GM18951 (cell line): ENCODE measurements at regions not wholly inside any gene's neighbourhood (a gene's known extent, or its start where the extent isn't known, plus 50 kb on each side); places are given as distances from the start of the nearest gene placed in this dataset.

Experiments used
- POLR2A ChIP-seq: IDR thresholded peaks from 4 replicates; pipeline ENCODE4 v1.6.1; 2011; ENCODE audit warnings: mild to moderate bottlenecking; ENCODE audit not compliant: insufficient read length, insufficient read depth; ENCODE audit errors: extremely low read depth
- in situ Hi-C: fragments of 300-500 bp; cut with MboI; formaldehyde crosslinking; loops from one replicate; pipeline ENCODE4 v1.12.0; 2022; ENCODE audit warnings: low sequenced_read_pairs, mixed read lengths, inconsistent platforms; ENCODE audit not compliant: unreplicated experiment

DNA sequence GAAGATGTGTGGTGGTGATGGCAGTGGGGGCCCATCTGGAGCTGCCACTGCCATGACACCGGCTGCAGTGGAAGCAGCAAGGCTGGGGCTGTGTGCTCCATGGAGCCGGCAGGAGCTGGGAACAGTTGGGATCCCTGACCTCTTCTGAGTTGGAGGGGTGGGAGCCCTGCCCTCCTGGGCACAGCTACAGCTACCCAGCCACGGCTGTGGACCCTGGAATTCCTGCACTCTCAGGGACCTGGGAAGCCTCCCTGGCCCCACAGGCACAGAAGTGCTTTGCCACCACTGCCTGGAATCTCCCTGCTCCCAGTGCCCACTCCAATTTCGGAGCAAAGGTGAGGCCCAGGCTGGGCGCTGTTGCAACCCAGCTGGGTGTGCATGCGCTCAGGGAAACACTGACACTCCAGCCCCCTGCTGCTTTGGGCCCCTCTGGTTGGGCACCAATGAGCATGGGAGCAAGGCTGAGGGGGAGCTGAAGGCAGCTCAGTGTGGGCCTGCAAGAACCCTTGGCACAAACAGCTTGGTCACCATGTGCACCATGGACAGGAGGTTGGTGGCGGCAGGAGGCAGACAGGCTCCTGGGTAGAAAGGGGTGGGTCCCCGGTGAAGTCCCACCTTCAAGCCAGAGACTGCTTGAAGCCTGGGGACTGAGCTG is 817.6 kb downstream of the KCNT2 start:
- in situ Hi-C loops = no loop called here

GRCh38 chr1:195789321-195789720 is 818.9 kb downstream of the KCNT2 start:
- in situ Hi-C loops = no loop called here

More for the DNA sequence above, 817.6 kb downstream of the KCNT2 start:
- TF ChIP-seq POLR2A = no peak

DNA sequence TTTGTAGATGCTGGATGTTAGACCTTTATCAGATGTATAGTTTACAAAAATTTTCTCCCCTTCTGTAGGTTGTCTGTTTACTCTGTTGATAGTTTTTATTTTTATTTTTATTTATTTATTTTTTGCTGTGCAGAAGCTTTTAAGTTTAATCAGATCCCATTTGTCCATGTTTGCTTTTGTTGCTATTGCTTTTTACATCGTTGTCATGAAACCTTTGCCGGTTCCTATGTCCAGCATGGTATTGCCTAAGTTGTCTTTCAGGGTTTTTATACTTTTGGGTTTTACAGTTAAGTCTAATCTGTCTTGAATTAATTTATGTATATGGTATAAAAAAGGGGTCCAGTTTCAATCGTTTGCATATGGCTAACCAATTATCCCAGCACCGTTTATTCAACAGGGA is 819.5 kb downstream of the KCNT2 start:
- in situ Hi-C loops = no loop called here
- TF ChIP-seq POLR2A = no peak

More at GRCh38 chr1:195789321-195789720, 818.9 kb downstream of the KCNT2 start:
- TF ChIP-seq POLR2A = no peak

- no peak for TF ChIP-seq POLR2A
These were observed 822.4 kb downstream of the KCNT2 start for GRCh38 chr1:195785830-195786229.

DNA sequence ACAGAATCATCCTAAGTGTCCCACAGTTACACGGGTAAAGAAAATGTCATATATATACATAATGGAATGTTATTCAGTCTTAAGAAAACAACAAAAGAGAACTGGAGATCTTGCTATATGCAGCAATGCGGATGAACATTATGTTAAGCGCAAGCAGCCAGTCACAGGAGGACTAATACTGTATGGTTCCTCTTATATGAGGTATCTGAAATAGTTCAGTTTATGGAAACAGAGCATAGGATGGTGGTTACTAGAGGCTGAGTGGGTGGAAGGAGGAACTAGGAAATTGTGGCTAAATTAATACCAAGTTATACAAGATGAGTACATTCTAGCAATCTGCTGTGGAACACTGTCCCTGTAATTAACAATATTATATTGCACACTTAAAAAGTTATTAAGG is 834.3 kb downstream of the KCNT2 start:
- no peak for TF ChIP-seq POLR2A
- in situ Hi-C loops = no loop called here

More at GRCh38 chr1:195785830-195786229, 822.4 kb downstream of the KCNT2 start:
- in situ Hi-C loops = no loop called here

GRCh38 chr1:195769461-195769860 is 838.8 kb downstream of the KCNT2 start:
- no peak for TF ChIP-seq POLR2A
- in situ Hi-C loops = no loop called here

GRCh38 chr1:195768936-195769335 is 839.3 kb downstream of the KCNT2 start:
- no peak for TF ChIP-seq POLR2A
- in situ Hi-C loops = no loop called here

DNA sequence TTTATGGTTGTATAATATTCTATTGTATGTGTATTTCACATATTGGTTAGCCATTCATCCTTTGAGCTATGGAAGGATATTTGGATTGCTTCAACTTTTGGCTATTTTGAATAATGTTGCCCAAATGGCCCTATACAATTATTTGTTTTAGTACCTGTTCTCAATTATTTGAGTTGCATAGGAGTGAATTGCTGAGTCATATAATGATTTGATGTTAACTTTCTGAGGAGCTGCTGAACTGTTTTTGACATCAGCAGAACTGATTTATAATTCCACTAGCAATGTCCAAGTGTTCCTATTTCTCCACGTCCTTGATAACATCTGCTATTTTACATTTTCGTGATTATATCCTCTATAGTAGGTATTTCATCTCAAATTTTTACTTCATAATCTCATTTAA is 839.9 kb downstream of the KCNT2 start:
- in situ Hi-C loops = no loop called here
- TF ChIP-seq POLR2A = no peak

DNA sequence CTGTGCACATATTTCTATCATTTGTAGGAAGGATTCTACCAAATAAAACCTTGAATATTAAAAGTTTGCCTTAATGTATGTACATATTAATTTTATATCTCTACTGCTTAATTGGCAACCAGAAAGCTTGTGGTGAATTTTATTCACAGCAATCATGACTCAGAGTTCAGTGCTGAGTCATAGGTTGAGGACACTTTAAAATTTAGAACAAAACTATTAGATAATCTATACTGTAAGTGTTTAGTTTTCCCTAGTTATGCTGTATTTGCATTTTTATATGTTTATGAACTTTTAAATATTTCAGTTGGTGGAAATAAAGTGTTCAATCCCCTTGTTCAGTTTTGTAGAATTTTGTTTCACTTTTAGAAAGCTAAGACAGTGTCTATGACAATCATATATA is 841.5 kb downstream of the KCNT2 start:
- TF ChIP-seq POLR2A = no peak
- in situ Hi-C loops = no loop called here

DNA sequence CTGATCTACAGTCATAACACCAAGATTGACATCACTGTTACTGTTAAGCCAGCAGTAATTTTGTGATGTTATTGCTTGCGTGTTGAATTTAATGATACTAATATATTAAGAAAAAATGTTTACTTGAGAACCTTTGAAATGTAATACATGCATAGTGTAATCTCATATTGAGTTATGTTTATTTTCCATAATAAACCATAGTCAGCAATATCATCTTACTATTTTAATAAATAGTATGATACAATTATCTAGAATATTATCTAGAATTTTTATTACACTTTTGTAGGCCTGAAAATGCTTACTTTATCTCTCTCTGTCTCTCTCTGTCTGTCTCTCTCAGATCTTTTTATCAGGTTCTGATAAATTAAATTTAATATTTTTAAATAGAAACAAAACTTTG is 843.1 kb downstream of the KCNT2 start:
- no peak for TF ChIP-seq POLR2A
- in situ Hi-C loops = no loop called here

DNA sequence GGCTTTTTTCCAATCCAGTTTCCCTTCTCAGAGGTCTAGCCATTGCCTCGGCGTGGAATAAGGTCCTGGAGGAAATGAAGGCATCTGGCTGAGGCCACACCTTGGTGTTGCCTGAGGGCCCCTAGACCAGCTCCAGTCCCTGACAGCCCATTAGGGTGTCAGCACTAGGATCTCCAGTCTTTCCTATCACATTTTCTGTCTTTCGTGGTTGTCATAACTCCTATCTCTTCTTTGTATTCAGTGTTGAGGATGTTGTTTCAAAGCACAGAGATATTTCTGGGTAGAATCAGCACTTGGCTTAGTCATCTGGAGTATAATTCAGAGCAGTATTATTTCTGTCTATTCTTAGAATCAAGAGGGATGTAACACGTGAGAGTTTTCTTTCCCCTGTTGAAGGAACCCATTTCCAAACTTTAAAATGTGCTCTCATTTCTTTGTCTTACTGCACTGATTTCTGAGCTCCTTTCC is 844.3 kb downstream of the KCNT2 start:
- in situ Hi-C loops = no loop called here
- TF ChIP-seq POLR2A = no peak

- in situ Hi-C loops = no loop called here
- TF ChIP-seq POLR2A = no peak
These were observed 844.9 kb downstream of the KCNT2 start for GRCh38 chr1:195763146-195763906.

DNA sequence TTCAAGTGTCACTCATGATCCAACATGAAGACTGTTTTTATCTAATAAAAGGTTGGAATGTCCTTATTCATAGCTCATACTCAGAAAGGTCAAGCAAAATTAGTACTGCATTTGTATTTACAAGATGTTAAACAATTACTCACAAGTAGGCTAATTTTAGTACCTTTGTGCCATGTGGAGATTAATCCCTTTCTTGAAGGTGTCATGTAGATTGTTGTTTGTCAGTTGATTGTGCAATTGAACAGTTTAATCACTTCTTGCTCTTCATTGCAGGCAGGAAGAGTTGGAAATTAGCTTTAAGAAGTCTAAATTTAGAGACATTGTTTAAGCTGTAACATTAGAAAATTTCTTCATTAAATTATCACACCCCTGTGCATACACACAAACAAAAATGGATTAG is 847.1 kb downstream of the KCNT2 start:
- no peak for TF ChIP-seq POLR2A
- in situ Hi-C loops = no loop called here

DNA sequence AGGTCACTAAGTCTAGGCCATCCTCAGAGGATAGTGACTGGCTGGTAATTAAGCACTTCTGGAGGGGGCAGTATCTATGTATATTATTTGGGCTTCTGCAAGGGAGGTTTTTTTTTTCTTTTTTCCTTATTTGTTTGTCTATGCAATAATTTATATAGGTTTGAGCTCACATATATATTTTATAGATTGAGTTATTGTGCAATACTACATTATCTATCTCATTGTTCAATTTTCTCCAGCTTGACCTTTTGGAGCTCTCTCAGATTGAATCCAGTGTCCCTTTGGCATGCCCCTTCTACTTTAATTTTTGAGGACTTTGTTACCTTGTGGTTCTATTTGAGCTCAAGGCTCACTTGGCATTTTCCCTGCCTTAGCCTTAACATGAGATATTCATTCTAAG is 852.1 kb downstream of the KCNT2 start:
- in situ Hi-C loops = no loop called here
- TF ChIP-seq POLR2A = no peak
